ENCODE measurements at regions not wholly inside any gene's neighbourhood (a gene's known extent, or its start where the extent isn't known, plus 50 kb on each side); places are given as distances from the start of the nearest gene placed in this dataset.
"Not testable (repeated sequence)": the region's sequence is repeated elsewhere in the genome, so short reads cannot be mapped to it uniquely, and the experiment has no call there.

GRCh38 chr16:18222054-18223009 lies 114.2 kb downstream of the NPIPA8 start:
- not testable (repeated sequence) for TF ChIP-seq CTCF (conservative IDR thresholded peaks at IDR 0.05; ENCODE audit: low read length); EZH2phosphoT487 (IDR thresholded peaks at IDR 0.05; ENCODE audit: borderline replicate concordance, low read depth, low read length)
